Sigmoid colon (tissue), 6 donors: ENCODE measurements at regions not wholly inside any gene's neighbourhood (a gene's known extent, or its start where the extent isn't known, plus 50 kb on each side); places are given as distances from the start of the nearest gene placed in this dataset.

Source experiments
- DNase-seq: peaks from one replicate; pipeline ENCODE4 v3.0.0-alpha.2; 2019
- H3K27ac ChIP-seq, 4 donors: fragments of 200-600 bp; sonication (generic); one replicate each; pipeline ENCODE4 v1.5.1; 2016 to 2019; ENCODE audit warnings: mild to moderate bottlenecking in 1 of 4
- H3K27me3 ChIP-seq, 3 donors: fragments of 200-600 bp; sonication (generic); one replicate each; pipeline ENCODE4 v1.5.1; 2019; ENCODE audit warnings: mild to moderate bottlenecking in 1 of 3
- H3K36me3 ChIP-seq, 4 donors: fragments of 200-600 bp; sonication (generic); one replicate each; pipeline ENCODE4 v1.5.1; 2016 to 2019
- H3K4me1 ChIP-seq, 4 donors: fragments of 200-600 bp; sonication (generic); one replicate each; pipeline ENCODE4 v1.5.1; 2017 to 2019
- H3K4me3 ChIP-seq, 4 donors: fragments of 200-600 bp; sonication (generic); one replicate each; pipeline ENCODE4 v1.5.1; 2017 to 2019; ENCODE audit warnings: mild to moderate bottlenecking in 2 of 4, moderate library complexity in 1 of 4
- H3K9me3 ChIP-seq, 4 donors: fragments of 200-600 bp in 3 of 4; sonication (generic) in 3 of 4; one replicate each; pipeline versions ENCODE4 v1.5.1 to v1.6.1; 2013 to 2019
- EP300 ChIP-seq, 4 donors: sonication (generic); formaldehyde crosslinking; IDR thresholded peaks; one replicate each; pipeline ENCODE4 v1.6.1; 2017; ENCODE audit warnings: antibody characterized with exemption in 4 of 4
- POLR2A ChIP-seq, 2 donors: fragments of 450-650 bp; IDR thresholded peaks; one replicate each; pipeline ENCODE4 v1.6.1; 2016; ENCODE audit warnings: antibody characterized with exemption in 2 of 2, mild to moderate bottlenecking in 2 of 2, moderate library complexity in 2 of 2
- POLR2AphosphoS5 ChIP-seq, 4 donors: sonication (generic); formaldehyde crosslinking; IDR thresholded peaks; one replicate each; pipeline ENCODE4 v1.6.1; 2017; ENCODE audit warnings: antibody characterized with exemption in 4 of 4
- WGBS, 2 donors: extraction: QIAGEN DNeasy Blood & Tissue Kit; methylation state at CpG; one replicate each; pipeline ENCODE4 v1.1.7; 2013; 5-methylcytosine and 5-hydroxymethylcytosine counted together
- intact Hi-C: fragments of 100-400 bp; cut with DNase I; formaldehyde crosslinking; loops from one replicate; pipeline ENCODE4 v1.15.1; 2023
- TF ChIP-seq, protein P1 (sequence below), 4 experiments: fragments of 450-650 bp in 3 of 4; fragments of 200-600 bp in 1 of 4; IDR thresholded peaks; one replicate each; pipeline ENCODE4 v1.5.1; 2016 to 2019; ENCODE audit warnings: antibody characterized with exemption in 4 of 4, mild to moderate bottlenecking in 3 of 4, moderate library complexity in 2 of 4
- donor health status: healthy with polysubstance abuse.
- donor health status: healthy.

DNA sequence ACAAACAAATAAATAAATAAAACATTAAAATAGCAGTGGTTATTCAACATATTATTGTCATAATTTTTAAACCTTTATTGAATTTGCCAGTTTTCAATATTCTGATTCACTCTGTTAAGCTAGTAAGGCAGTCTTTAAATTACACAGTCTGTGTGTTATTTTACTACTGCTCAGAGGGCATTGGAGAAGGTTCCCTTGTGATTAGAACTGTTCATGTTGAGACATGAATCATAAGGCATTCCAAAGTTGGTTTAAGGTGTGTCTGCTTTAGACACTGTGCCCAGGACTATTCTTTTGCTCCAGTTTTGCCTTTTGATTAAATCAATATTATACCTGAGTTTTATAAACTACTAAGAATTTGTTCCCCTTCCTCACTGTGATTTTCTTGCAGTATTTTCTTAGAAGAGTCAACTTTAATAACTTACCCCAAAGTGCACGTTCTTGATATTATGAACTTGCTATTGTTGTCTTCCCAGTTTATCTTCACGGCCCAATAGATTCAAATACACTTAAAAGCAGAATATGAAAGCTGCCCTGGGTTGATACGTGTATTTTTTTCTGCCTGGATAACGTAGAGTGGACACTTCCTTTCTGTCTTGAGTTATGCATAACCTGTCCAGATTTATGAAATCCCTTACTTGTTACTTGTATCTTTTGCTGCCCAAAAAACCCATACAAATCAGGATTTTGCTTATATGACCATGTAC lies 105.3 kb upstream of the BCAT1 start:
- Histone ChIP-seq H3K4me3 (peak overlapping the region in 1 of 4 donors; percentile 6), H3K36me3 (no peaks in the 10 kb centered on the region), H3K9me3 (no peaks in the 10 kb centered on the region), H3K27ac (no peak overlapping the region), H3K27me3 (no peaks in the 10 kb centered on the region), H3K4me1 (no peaks in the 10 kb centered on the region)
- 44 to 63% methylated on average over 4 of the region's 4 CpGs for WGBS, 2 donors
- TF ChIP-seq EP300 (IDR thresholded peaks at IDR 0.05) (no peak), POLR2AphosphoS5 (IDR thresholded peaks at IDR 0.05) (no peak), POLR2A (IDR thresholded peaks at IDR 0.05) (no peak)
- TF ChIP-seq, protein P1, sequence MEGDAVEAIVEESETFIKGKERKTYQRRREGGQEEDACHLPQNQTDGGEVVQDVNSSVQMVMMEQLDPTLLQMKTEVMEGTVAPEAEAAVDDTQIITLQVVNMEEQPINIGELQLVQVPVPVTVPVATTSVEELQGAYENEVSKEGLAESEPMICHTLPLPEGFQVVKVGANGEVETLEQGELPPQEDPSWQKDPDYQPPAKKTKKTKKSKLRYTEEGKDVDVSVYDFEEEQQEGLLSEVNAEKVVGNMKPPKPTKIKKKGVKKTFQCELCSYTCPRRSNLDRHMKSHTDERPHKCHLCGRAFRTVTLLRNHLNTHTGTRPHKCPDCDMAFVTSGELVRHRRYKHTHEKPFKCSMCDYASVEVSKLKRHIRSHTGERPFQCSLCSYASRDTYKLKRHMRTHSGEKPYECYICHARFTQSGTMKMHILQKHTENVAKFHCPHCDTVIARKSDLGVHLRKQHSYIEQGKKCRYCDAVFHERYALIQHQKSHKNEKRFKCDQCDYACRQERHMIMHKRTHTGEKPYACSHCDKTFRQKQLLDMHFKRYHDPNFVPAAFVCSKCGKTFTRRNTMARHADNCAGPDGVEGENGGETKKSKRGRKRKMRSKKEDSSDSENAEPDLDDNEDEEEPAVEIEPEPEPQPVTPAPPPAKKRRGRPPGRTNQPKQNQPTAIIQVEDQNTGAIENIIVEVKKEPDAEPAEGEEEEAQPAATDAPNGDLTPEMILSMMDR (IDR thresholded peaks at IDR 0.05), result no peak
- DNase-seq, result no peak
- intact Hi-C loops, result no loop called here

DNA sequence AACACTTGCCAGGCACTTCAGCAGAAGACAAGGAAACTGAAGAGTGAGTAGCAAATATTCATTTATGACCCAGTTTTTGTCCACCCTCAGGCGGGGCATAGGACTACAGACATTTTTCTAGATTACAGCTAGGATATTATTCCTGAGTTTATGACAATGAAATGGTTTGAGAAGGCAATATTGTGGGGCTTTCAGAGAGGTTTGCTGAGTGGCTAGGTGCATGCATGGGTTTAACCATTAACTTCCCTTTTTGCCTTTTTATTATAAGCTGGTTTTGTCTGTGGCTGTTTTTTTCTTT lies 104.0 kb upstream of the BCAT1 start:
- TF ChIP-seq EP300 (IDR thresholded peaks at IDR 0.05), result no peak
- TF ChIP-seq POLR2A (IDR thresholded peaks at IDR 0.05), result no peak
- TF ChIP-seq POLR2AphosphoS5 (IDR thresholded peaks at IDR 0.05), result no peak
- TF ChIP-seq, protein P1 (IDR thresholded peaks at IDR 0.05), result no peak
- Histone ChIP-seq H3K27me3 (no peaks in the 10 kb centered on the region), H3K4me3 (peak overlapping the region in 2 of 4 donors; percentile 27 to 33), H3K4me1 (no peaks in the 10 kb centered on the region), H3K9me3 (no peaks in the 10 kb centered on the region), H3K36me3 (no peaks in the 10 kb centered on the region), H3K27ac (peak overlapping the region in 3 of 4 donors; percentile 10 to 47 (median 42))
- WGBS, 2 donors, result 8 to 23% methylated on average over 1 of the region's 1 CpG
- no peak for DNase-seq
- intact Hi-C loops, result no loop called here

DNA sequence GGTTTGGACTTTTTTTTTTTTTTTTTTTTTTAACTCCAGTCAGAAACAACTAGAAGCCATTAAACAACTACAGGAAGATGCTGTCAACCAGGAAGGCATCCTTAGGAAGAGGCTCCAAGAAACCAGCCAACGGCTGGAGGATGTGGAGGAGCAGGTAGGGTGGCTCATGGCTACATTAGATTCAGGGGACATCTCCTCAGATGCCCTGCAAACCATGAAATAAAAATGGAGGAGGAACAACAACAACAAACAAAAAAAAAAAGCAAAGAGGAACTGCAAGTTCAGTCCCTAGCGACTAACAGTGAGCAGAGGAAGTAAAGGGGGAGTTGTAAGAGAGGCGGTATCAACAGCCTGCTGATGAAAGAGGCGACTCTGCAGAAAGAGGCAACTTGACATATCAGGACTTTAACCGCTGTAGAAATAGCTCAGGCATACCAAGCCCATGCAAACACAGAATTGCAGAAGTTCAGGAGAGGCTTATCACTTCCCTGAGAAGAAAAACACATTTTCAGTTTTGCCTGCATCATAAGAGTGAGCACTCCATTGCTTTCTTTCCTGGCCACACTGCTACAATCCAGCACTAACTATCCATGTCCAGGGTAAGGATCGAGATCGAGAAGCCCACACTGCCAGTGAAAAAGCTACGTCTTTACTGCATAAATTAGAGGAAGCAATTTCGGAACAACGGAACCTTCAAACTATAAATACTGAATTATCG lies 103.5 kb upstream of the BCAT1 start:
- TF ChIP-seq, protein P1 (IDR thresholded peaks at IDR 0.05), result no peak
- TF ChIP-seq POLR2AphosphoS5 (IDR thresholded peaks at IDR 0.05), result no peak
- no peak for TF ChIP-seq POLR2A (IDR thresholded peaks at IDR 0.05)
- no peak for TF ChIP-seq EP300 (IDR thresholded peaks at IDR 0.05)
- H3K27me3 ChIP-seq, result no peaks in the 10 kb centered on the region
- no peaks in the 10 kb centered on the region for H3K36me3 ChIP-seq
- DNase-seq, result no peak
- no peaks in the 10 kb centered on the region for H3K4me1 ChIP-seq
- no peaks in the 10 kb centered on the region for H3K9me3 ChIP-seq
- H3K4me3 ChIP-seq, result peak overlapping the region in 2 of 4 donors; percentile 27 to 33
- intact Hi-C loops, result no loop called here
- peak overlapping the region in 3 of 4 donors; percentile 10 to 47 (median 42) for H3K27ac ChIP-seq
- 9 to 22% methylated on average over 11 of the region's 11 CpGs for WGBS, 2 donors

DNA sequence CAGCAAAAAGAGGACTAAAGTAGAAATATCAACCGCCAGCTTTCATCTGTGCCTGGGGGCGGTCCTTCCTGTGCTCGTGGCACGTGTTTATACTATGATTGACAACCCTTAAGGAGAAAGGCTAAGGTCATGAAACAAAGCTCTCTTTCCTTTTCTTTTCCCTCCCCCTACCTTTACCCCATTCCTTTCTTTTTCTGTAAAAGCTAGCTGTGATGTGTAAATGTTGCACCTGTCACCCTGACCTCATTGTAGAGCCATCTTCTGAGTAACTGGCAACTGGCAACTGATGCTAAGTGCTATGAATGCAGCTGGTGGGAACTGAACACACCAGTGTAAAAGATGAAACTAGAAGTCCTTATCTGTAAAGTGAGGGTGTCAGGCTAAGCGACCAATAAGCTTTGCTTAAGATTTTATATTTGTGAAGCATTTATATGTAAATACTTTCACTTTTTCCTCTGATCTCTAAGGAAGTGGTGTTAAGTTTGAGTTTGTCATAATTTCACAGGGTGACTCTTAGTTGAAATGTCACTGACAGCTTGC lies 102.8 kb upstream of the BCAT1 start:
- no peak for DNase-seq
- Histone ChIP-seq H3K27me3 (no peaks in the 10 kb centered on the region), H3K9me3 (peaks cover 0 to 3% (median 1%) of the 10 kb centered on the region in 4 donors), H3K4me3 (no peak overlapping the region), H3K36me3 (no peaks in the 10 kb centered on the region), H3K27ac (peak overlapping the region in 2 of 4 donors; percentile 19 to 42), H3K4me1 (no peaks in the 10 kb centered on the region)
- intact Hi-C loops, result no loop called here
- 38 to 59% methylated on average over 5 of the region's 5 CpGs for WGBS, 2 donors
- TF ChIP-seq EP300 (IDR thresholded peaks at IDR 0.05) (no peak), POLR2A (IDR thresholded peaks at IDR 0.05) (no peak), POLR2AphosphoS5 (IDR thresholded peaks at IDR 0.05) (no peak)
- TF ChIP-seq, protein P1 (IDR thresholded peaks at IDR 0.05), result no peak
